OCI-LY7 (cell line): ENCODE measurements at regions not wholly inside any gene's neighbourhood (a gene's known extent, or its start where the extent isn't known, plus 50 kb on each side); places are given as distances from the start of the nearest gene placed in this dataset.

Experiments used
- BruUV-seq: library from RNA; stranded (reverse); fragments of 400-500 nt; replicated peaks from 2 replicates; lab custom pipeline; 2021; lab: Mats Ljungman, UMichigan
- CTCF ChIA-PET: fragments of 300-600 bp; sonication (Branson Sonifier 250); formaldehyde crosslinking; loops from one replicate; lab custom pipeline; 2022; ENCODE audit warnings: antibody characterized with exemption; ENCODE audit not compliant: unreplicated experiment; lab: Charles Lee
- POLR2A ChIA-PET: fragments of 300-600 bp; sonication (Branson Sonifier 250); formaldehyde crosslinking; loops from one replicate; lab custom pipeline; 2022; ENCODE audit warnings: antibody characterized with exemption; lab: Charles Lee
- DNase-seq: peaks from one replicate; pipeline ENCODE4 v3.0.0-alpha.2; 2015; ENCODE audit warnings: low spot score
- H2AFZ ChIP-seq: fragments of 200-600 bp; sonication (generic), shearing (Covaris generic); 2 replicates; pipeline ENCODE4 v1.6.1; 2014; ENCODE audit warnings: mild to moderate bottlenecking, antibody characterized with exemption, low read length, moderate library complexity
- H3K27ac ChIP-seq: fragments of 200-600 bp; sonication (generic); 2 replicates; pipeline ENCODE4 v1.5.1; 2014; ENCODE audit warnings: mixed run types, low read depth, mild to moderate bottlenecking, moderate library complexity, low read length, inconsistent platforms; ENCODE audit not compliant: poor library complexity, severe bottlenecking
- H3K36me3 ChIP-seq: fragments of 200-600 bp; sonication (generic); 2 replicates; pipeline ENCODE4 v1.6.1; 2014; ENCODE audit warnings: mild to moderate bottlenecking, antibody characterized with exemption, low read length, moderate library complexity, mixed read lengths; ENCODE audit not compliant: insufficient read depth
- H3K4me1 ChIP-seq: fragments of 200-600 bp; sonication (generic); 2 replicates; pipeline ENCODE4 v1.5.1; 2014; ENCODE audit warnings: mild to moderate bottlenecking, low read length; ENCODE audit not compliant: insufficient read depth, poor library complexity, severe bottlenecking
- H3K4me2 ChIP-seq: fragments of 200-600 bp; sonication (generic); 2 replicates; pipeline ENCODE4 v1.6.1; 2014; ENCODE audit warnings: mild to moderate bottlenecking, low read length
- H3K4me3 ChIP-seq: fragments of 200-600 bp; sonication (generic); 2 replicates; pipeline ENCODE4 v1.5.1; 2014; ENCODE audit warnings: mild to moderate bottlenecking, low read depth, low read length; ENCODE audit not compliant: poor library complexity, severe bottlenecking
- H3K79me2 ChIP-seq: fragments of 200-600 bp; sonication (generic); 2 replicates; pipeline ENCODE4 v1.6.1; 2016; ENCODE audit warnings: low read depth, mild to moderate bottlenecking, low read length, moderate library complexity, mixed read lengths; ENCODE audit not compliant: insufficient read depth
- H3K9me2 ChIP-seq: fragments of 200-600 bp; sonication (generic); 2 replicates; pipeline ENCODE4 v1.6.1; 2016; ENCODE audit warnings: mild to moderate bottlenecking, low read length, mixed read lengths; ENCODE audit not compliant: insufficient read depth
- H3K9me3 ChIP-seq: fragments of 200-600 bp; sonication (generic); 2 replicates; pipeline ENCODE4 v1.6.1; 2014; ENCODE audit warnings: mild to moderate bottlenecking, mixed run types, low read length, mixed read lengths
- H4K20me1 ChIP-seq: fragments of 200-600 bp; sonication (generic); 2 replicates; pipeline ENCODE4 v1.6.1; 2014; ENCODE audit warnings: mild to moderate bottlenecking, antibody characterized with exemption, low read length, moderate library complexity, mixed read lengths; ENCODE audit not compliant: insufficient read depth
- EZH2phosphoT487 ChIP-seq: fragments of 200-600 bp; sonication (generic); IDR thresholded peaks from 2 replicates; pipeline ENCODE4 v1.6.1; 2018; ENCODE audit warnings: low read depth, borderline replicate concordance, mild to moderate bottlenecking, mixed run types, antibody characterized with exemption, low read length, moderate library complexity, mixed read lengths
- intact Hi-C: fragments of 100-400 bp; cut with micrococcal nuclease; formaldehyde crosslinking; loops from one replicate; pipeline ENCODE4 v1.10.0; 2022; ENCODE audit not compliant: unreplicated experiment
- TF ChIP-seq, protein P1 (sequence below): fragments of 200-600 bp; sonication (generic); conservative IDR thresholded peaks from 2 replicates; pipeline ENCODE4 v1.5.1; 2014; ENCODE audit warnings: mild to moderate bottlenecking, antibody characterized with exemption, low read length, moderate library complexity, mixed read lengths

DNA sequence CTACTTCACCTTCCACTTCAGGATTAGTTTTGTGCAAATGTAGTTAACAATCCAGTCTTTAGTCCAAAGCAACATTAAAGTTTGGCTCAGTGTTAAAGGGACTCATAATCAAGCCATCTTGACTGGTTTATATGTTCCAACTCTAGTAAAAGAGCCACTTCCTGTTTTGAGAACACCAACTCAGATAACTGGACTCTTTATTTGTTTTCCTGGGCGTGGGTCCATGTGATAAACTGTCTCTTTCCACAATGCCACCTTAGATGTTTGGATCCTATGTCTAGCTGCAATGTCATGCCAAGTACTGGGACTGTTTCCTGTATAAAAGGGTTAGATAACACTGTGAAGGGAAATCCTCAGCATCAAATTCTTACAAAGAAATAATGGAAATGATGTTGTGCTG is 545.0 kb downstream of the PYDC2 start:
- H3K79me2 ChIP-seq = no peaks in the 10 kb centered on the region
- H3K9me3 ChIP-seq = no peaks in the 10 kb centered on the region
- intact Hi-C loops = no loop called here
- H3K4me3 ChIP-seq = no peak overlapping the region
- ChIA-PET CTCF (no interaction called here), POLR2A (interaction anchor here (1.0 kb wide), 1 partner anchor 8 kb away, joined by 3 read pairs; no protein-coding TSS in a partner anchor)
- no peaks in the 10 kb centered on the region for H4K20me1 ChIP-seq
- H2AFZ ChIP-seq = peak overlapping the region; percentile 37
- TF ChIP-seq, protein P1, sequence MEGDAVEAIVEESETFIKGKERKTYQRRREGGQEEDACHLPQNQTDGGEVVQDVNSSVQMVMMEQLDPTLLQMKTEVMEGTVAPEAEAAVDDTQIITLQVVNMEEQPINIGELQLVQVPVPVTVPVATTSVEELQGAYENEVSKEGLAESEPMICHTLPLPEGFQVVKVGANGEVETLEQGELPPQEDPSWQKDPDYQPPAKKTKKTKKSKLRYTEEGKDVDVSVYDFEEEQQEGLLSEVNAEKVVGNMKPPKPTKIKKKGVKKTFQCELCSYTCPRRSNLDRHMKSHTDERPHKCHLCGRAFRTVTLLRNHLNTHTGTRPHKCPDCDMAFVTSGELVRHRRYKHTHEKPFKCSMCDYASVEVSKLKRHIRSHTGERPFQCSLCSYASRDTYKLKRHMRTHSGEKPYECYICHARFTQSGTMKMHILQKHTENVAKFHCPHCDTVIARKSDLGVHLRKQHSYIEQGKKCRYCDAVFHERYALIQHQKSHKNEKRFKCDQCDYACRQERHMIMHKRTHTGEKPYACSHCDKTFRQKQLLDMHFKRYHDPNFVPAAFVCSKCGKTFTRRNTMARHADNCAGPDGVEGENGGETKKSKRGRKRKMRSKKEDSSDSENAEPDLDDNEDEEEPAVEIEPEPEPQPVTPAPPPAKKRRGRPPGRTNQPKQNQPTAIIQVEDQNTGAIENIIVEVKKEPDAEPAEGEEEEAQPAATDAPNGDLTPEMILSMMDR = no peak
- TF ChIP-seq EZH2phosphoT487 = no peak
- no peaks in the 10 kb centered on the region for H3K9me2 ChIP-seq
- no TSS peak for BruUV-seq
- no peak overlapping the region for H3K27ac ChIP-seq
- DNase-seq = no peak
- no peaks in the 10 kb centered on the region for H3K36me3 ChIP-seq
- no peak overlapping the region for H3K4me2 ChIP-seq
- no peaks in the 10 kb centered on the region for H3K4me1 ChIP-seq

DNA sequence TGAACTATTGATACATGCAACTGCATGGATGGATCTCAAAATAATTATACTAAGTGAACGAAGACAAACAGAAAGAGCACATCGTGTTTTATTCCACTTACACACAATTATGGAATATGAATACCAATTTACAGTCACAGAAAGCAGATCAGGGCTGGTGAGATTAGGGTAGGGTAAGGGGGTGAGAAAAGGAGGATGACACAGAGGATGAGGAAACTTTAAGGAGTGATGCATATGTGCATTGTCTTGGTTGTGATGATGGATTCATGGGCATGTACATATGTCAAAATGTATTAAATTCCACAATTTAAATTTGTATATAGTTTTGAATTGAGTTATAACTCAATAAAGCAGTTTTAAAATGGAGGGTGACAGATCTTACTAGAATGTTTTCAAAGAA is 548.9 kb downstream of the PYDC2 start:
- Histone ChIP-seq H3K4me3 (no peak overlapping the region), H2AFZ (no peak overlapping the region), H3K4me2 (no peak overlapping the region), H3K9me2 (no peaks in the 10 kb centered on the region), H3K79me2 (no peaks in the 10 kb centered on the region), H4K20me1 (no peaks in the 10 kb centered on the region), H3K4me1 (no peaks in the 10 kb centered on the region), H3K9me3 (no peaks in the 10 kb centered on the region), H3K36me3 (no peaks in the 10 kb centered on the region), H3K27ac (no peak overlapping the region)
- TF ChIP-seq EZH2phosphoT487 = no peak
- TF ChIP-seq, protein P1 = no peak
- no TSS peak for BruUV-seq
- intact Hi-C loops = no loop called here
- ChIA-PET CTCF (no interaction called here), POLR2A (interaction anchor here (0.8 to 1.8 kb wide), 5 partner anchors 9 to 31 kb away, joined by 3 to 6 read pairs (median 4); no protein-coding TSS in a partner anchor)
- no peak for DNase-seq

DNA sequence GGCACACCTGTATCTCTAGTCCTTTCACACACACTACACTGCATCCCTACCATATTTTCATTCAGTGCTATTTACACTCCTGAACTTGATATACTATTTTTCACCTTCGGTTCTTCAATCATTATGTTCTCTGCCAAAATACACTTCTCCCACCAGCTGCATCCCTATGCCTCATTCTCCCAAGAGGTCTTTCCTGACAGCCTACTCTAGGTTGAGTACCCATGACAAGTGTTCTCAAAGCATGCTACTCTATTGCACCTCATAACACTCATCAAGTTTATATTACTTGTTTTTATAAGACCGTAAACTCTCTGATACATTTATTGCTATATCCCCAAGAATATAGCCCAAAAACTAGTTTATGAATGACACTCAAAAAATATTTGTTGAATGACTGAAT is 549.5 kb downstream of the PYDC2 start:
- Histone ChIP-seq H3K4me2 (no peak overlapping the region), H3K9me2 (no peaks in the 10 kb centered on the region), H3K36me3 (no peaks in the 10 kb centered on the region), H3K9me3 (no peaks in the 10 kb centered on the region), H2AFZ (no peak overlapping the region), H3K79me2 (no peaks in the 10 kb centered on the region), H4K20me1 (no peaks in the 10 kb centered on the region), H3K4me1 (no peaks in the 10 kb centered on the region), H3K4me3 (no peak overlapping the region), H3K27ac (no peak overlapping the region)
- ChIA-PET CTCF (no interaction called here), POLR2A (interaction anchor here (1.0 to 1.3 kb wide), 2 partner anchors 10 to 12 kb away, joined by 4 read pairs; no protein-coding TSS in a partner anchor)
- no TSS peak for BruUV-seq
- intact Hi-C loops = no loop called here
- no peak for TF ChIP-seq EZH2phosphoT487
- TF ChIP-seq, protein P1 = no peak
- DNase-seq = no peak
